COLO668 (cell line): ENCODE measurements at regions not wholly inside any gene's neighbourhood (a gene's known extent, or its start where the extent isn't known, plus 50 kb on each side); places are given as distances from the start of the nearest gene placed in this dataset.

ENCODE experiments used
- DNase-seq: peaks from one replicate; lab custom pipeline; 2025; ENCODE audit not compliant: unreplicated experiment; lab: John Stamatoyannopoulos, UW

DNA sequence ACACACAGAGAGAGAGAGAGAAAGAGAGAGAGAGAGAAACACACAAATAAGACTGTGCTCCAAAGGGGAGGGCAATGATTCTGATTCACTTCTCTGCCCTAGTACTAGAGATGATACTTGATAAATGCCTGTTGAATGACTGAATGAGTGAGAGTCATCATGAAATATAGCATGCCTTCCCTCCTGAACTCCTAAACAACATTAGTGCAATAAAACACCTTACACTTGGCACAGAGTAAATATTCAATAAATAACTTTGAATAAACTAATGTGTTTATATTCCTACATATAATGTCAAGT is 511.2 kb upstream of the RAG2 start:
- no peak for DNase-seq

DNA sequence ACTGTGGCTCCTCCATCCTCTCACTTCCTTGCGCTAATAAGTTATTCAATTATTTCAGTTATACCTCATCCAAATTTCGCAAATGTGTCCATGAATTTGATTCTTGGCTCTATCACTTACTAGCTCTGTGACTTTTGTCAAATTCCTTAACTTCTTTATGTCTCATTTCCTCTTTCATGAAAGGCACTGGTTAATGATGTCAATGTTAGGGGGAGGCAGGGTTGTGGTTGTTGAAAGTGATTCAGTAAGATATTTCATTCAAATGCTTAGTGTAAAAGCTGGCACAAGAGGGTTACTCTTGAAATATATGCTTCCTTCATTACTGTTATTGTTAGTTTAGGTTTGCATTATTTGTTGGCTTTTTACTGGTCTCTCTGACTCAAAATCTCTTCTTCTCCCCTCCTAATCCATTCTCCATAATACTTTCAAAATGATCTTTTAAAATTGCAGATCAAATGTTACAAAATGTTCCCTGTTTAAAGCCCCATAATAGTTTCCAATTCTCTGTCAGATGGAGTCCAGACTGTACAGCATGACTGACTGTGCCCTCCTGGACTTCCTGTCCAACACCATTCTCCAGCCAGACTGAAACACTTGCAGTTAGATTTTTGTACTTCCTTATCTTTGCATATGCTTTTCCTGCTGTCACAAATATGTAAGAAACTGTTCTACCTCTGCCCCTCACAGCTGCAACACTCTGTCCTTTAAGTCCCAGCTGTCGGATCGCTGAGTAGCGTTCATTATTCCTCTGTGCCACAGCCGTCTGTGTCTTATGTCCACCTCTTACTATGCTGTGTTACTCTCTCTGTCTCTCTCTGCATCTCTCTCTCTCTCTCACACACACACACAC is 510.6 kb upstream of the RAG2 start:
- DNase-seq: no peak

DNA sequence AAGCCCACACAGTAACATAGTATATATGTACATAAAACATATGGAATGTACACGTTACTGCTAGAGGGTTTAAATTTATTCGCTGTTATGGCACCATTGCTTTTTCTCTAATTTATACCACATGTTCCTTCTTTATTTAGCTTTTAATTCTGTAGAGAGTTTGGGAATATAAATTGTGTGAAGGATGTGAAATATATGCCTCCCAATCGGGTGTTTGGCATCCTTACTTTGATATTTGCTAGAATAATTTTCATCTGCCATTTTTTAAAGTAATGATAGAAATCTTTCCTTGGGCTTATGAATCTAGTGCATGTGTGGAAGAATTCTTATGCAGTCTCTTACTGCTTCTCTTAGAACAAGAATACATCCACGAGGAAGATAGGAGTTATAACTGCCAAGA is 509.8 kb upstream of the RAG2 start:
- no peak for DNase-seq

DNA sequence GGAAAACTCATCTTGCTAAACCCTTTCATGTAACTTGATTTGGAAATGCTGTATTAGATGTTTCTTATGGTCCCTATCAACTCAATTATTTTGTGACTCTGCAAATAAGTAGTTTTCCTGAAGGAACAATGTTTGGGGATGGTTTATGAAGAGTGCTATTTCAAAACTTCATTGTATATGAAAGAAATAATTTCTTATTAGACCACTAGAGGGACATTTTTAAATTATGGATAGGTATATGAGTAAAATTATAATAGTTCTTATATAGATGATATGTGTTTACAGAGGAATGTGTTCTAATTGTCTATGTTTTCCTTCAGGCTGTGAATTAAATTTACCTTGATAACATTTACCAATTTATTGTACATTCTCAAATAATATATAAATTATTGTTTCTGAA is 509.4 kb upstream of the RAG2 start:
- DNase-seq: no peak

DNA sequence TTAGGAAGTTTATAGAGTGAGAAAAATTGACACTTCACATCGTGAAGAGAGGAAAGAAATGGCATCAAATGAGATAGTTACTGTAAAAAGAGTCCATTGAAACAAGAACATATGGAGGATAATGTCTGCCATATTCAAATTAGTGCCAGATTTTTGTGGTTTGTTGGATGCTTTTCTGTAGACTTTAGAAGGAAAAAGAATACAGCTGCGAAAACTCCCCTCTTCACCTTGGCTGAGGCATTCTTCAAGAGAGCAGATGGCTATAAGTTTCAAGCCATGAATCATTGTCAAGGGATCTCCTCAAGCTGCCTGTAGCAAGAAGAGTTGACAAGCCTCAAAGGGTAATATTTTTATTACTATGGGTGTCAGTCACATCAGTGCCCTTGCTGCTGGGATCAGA is 507.4 kb upstream of the RAG2 start:
- no peak for DNase-seq

DNA sequence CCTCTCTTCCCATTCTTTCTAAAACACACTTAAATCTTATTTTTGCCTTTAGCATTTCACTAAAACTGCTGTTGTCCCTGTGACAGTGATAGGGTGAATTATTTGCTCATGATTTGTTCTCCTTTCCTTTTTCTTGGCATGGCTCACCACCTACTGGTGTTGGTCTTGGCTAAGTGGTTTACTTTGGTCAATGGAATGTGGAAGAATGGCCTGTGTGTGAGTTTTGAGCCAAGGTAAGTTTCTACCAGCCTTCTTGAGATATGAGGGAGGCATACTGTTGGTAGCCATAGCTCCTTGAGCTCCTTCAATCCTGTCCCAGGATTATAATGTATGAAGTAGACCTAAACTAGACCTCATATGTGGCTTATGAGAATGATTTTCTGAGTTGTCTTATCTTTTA is 506.3 kb upstream of the RAG2 start:
- no peak for DNase-seq

DNA sequence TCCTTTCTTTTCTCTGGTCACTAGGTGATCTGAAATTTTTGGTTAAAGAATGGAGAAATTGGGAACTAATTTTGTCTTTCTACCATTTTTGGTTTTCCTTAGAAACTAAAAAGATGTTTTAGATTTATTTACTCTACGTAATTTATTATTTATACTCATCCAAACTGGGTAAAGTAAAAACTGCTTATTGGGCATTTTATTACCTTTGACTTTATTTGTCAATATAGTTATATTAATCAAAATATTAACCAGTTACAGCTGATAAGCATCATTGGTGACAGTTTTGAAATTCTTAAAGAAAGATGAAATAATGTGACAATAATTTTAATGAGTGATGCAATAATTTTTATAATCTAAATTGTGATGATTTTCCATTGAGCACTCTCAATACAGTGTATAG is 502.0 kb upstream of the RAG2 start:
- DNase-seq: no peak

DNA sequence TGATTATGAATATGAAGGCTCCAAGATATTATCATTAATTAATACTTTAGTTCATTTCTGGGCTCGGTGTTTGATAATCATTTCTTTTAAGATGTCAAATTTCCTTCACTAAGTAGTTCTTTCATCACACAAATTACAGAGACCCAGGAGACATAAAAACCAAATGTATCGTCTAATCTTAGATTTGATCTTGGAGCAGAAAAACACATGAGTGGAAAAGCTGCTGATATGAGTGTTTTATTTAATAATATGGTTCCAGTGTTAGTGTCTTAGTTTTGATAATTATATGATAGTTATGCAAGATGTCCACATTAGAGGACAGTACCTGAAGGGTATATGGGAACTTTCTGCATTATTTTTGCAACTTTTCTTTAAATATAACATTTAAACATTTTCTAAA is 494.5 kb upstream of the RAG2 start:
- DNase-seq: no peak

DNA sequence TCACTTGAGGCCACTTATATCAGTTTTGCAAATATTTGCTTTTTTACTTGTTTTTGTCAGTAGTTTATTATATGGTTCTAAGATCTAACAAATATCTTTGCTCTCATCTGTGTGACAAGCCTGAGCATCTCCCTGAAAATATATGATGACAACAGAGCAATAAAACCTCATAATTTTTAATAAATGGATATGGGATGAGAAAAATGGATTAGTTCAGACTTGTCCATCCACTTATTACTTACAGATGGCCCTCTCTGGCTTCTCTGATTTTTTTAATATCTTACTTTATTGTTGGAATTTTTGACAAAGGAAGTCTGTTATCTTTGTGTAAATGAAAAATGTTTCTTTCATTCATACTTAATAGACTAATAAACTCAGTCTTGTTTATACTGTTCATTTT is 491.4 kb upstream of the RAG2 start:
- no peak for DNase-seq

DNA sequence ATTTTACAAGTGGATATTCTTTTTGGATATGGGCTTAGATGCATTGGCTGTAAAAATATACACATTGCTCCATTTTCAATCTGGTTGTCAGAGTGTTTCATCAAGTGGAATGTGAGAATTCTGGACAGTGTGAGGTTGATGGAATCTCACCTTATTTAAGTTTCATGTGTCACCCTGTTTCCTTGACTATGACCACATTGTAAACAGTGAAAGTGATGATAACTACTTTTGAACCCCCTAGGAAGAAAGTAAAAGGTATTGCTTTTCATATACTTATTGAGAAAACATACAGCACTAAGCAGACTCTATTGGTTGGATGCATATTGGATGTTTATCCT is 490.5 kb upstream of the RAG2 start:
- DNase-seq: no peak

DNA sequence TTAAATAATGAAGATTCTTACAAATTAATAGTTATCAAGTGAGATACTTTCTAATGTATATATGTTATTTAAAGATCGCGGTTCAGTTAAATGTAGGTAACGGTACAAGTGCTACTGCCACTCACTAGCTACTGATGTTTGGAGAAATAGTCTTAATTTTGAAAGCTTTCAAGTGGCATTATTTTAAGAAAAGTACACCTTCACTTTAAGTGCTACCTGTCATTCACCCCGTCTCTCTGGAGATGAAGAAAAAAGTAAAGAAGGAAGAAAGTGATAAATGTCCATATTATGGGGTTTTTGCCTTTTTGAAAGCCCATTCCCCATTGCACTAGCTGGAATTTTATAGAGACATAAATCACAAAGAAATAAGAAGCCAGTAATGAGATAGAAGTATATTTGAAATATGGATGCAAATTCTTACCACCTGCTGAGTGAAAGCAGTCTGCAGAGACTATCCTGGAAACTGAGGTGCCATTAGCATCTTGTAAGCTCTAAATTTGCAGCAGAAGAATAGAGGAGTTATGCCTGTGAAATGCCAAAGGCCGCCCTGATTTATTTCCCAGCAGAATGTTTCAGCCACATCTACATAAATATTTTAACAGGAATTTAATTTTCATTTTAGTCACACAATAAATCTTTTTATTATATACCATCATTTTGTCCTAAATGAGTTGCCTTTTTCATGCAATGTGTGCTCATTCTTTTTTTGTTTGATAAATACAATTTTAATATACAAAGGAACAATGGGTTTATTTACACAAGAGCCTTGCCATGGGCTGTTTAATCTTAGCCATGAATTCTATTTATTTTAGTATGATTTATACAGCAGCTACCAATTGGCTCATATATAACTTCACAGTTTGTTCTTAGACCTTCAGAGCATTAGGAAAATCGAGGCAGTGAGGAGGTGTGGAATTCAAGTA is 489.9 kb upstream of the RAG2 start:
- DNase-seq: no peak

DNA sequence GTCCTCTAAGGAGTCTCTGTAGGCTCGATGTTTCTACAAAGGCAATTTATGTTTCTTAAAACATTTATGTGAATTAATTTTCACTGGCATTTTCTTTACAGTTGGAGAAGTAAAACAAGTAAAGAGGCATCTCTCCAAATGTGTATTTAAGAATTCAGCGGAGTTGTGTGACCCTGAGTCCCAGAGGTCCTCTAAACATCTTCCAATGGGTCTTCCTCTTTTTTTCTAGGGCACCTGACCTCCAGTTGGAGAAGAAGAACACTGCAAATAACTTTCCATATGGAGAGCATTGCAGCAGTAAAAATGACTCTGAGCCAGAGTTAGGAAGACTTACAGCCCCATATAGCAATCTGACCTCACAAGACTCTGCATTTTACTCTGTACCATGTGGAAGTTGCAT is 480.5 kb upstream of the RAG2 start:
- no peak for DNase-seq

DNA sequence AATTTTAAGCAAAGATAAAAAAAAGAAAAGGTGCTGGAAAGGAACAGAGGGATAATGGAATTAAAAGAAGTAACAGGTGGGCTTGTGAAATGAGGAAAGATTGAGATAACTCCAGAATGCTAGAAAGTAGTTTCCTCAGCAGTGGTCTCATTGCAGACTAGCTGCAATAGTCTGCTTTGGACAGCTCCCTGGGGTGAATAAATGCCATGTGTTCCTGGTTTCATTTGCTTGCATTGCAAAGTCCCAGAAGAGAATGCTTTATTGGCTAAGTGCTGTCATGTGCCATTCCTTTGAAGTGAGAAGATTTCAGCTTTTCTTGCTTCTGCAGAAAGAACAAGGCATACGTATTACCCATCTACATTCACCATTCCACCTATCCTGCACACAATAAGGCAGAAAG is 478.8 kb upstream of the RAG2 start:
- DNase-seq: no peak

DNA sequence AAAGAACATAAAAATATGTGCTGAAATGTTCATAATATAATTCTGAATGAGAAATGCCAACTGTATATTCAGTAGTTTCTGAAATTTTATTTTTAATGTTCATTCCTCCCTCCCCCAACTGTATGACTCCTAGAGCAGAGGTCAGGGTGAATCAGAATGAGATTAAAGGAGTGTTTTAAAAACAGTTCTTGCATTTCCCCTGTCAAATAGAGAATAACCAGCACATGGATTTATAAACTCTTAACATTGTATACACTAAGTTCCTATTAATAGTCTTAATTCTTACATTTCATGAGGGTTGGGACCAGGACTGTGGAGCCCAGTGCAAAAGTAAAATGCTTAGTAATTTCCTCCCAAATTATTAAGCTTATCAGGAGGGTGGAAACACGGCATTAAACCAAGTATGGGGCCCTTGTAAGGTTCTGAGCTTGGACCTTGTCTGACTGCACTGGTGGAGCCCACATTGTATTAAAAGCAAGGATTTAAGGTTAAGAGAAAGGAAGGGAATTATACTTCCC is 474.6 kb upstream of the RAG2 start:
- no peak for DNase-seq

DNA sequence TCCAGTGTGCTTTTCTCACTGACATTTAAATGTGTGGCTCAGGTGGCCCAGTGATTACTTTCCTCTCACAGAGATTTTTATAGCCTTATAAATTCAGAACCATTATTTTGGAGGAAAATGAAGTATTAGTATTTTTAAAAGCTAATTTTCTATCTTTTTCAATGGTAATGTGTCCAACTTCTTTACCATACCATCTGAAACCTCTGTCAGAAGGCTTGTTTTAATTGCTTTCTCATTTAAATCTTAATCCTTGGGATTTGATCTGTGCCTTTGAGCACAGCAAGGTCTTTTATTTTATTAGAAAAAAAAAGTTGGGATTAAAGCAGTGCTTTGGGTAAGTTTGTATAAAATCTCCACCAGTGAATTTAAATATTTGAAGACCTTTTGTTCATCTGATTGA is 452.3 kb upstream of the RAG2 start:
- DNase-seq: no peak

DNA sequence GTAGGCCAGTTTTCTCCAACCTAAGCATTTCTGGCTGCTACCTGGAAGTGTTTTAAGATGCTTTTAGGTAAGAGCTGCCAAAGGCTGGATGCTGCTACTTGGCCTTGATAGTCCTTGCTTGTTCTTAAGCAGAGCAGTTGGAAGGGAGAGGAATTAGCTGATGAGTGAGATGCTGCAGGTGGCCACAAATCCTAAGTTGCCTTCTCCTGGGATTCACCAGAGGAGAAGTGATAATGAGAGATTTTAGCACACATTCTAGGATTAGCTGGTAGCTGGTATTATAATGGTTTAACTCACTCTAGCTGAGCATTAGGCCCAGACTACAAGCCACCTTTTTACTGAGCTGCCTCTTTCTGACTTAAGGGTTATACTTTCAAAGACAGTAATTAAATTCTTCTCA is 442.9 kb upstream of the RAG2 start:
- DNase-seq: no peak

DNA sequence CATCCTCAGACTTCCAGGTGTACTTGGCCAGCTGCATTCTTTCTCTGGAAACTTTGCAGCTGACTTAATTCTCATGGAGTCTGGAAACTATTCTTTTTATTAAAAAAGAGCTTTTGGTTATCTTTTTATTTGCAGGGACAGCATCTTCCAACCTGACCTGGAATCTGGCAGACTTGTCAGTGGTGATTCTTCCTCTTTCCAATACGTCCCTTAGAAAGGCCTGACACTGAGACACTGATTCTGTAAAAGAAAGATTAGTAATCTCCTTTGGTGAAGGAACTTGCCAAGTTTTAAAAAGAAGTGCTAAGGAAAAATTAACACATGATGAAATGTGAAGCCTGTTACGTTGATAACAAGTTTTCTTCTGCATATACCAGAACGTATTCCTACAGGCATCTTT is 440.9 kb upstream of the RAG2 start:
- no peak for DNase-seq

DNA sequence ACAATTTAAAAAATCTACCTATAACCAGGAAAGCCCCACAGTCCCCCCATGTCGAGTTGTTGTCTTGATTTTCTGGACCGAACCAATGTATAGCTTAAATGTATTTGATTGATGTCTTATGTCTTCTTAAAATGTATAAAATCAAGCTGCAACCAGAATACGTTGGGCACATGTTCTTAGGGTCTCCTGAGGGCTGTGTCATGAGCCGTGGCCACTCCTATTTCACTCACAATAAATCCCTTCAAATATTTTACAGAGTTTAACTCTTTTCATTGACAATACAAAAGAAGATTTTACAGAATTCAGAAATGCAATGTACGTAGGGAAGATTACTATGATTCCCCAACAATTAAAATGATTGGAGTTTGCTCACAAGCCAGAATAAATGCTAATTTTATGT is 428.7 kb upstream of the RAG2 start:
- DNase-seq: no peak

DNA sequence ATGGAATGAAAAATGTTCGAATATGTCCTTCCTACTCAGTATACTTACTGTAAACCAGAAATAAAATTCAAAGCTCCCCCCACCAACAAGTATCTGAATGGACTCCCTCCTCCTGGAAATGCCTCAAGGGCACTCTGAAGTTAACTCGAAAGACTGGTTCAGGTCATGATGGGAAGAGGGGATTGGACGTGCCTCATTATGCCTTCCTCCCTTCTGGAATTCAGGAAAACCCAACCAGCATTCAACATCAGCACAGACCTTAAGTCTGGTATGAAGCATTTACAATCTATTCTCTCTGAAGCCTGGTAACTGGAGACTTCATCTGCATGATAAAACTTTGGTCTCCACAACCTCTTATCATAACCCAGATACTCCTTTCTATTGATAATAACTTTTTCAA is 428.3 kb upstream of the RAG2 start:
- no peak for DNase-seq

DNA sequence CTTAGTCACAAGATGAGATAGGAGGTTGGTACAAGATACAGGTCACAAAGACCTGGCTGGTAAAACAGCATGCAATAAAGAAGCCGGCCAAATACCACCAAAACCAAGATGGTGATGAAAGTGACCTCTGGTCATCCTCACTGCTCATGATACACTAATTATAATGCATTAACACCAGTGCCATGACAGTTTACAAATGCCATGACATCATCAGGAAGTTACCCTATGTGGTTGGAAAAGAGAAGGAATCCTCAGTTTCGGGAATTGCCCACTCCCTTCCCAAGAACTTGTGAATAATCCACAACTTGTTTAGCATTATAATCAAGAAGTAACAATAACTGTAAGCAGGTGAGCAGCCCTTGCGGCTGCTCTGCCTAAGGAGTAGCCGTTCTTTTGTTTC is 408.5 kb upstream of the RAG2 start:
- no peak for DNase-seq

DNA sequence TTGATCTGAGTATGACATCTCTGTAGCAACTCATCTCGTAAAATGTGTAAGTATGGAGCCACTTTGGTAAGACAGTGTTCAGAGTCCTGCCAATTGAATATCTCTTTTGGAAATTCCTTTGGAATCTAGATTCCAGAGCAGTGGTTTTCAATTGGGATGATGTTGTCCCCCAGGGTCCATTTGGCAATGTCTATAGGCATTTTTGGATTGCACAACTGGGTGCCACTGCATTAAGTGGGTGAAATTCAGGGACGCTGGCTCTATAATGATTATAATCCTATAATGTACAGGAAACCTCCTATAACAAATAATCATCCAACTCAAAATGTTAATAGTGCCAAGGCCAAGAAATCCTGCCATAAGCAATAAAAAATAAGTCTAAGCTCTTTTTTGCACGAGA is 404.8 kb upstream of the RAG2 start:
- DNase-seq: no peak

DNA sequence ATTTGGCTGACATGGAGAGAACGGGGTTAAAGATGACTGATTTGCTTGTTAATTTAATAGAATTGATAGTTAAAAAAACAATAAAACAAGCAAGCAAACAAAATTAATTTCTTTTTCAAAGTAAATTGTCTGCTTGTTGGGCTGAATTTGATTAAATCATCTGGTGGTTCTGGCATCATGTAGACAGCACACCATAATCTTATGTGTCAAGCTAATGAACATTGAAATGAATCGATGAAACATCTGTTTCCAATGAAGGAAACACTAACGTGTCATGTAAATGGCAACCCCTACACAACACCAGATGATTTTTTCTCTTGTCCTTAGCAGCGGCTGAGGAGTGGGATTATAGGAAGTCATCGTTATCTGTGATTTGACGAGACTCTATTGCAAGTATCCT is 399.6 kb upstream of the RAG2 start:
- DNase-seq: no peak
